T follicular helper cell (primary cell): ENCODE measurements at regions not wholly inside any gene's neighbourhood (a gene's known extent, or its start where the extent isn't known, plus 50 kb on each side); places are given as distances from the start of the nearest gene placed in this dataset.
"Not testable (repeated sequence)": the region's sequence is repeated elsewhere in the genome, so short reads cannot be mapped to it uniquely, and the experiment has no call there.

ENCODE experiments used
- DNase-seq: peaks from one replicate; pipeline ENCODE4 v3.0.0-alpha.2; 2020; ENCODE audit warnings: low read depth

DNA sequence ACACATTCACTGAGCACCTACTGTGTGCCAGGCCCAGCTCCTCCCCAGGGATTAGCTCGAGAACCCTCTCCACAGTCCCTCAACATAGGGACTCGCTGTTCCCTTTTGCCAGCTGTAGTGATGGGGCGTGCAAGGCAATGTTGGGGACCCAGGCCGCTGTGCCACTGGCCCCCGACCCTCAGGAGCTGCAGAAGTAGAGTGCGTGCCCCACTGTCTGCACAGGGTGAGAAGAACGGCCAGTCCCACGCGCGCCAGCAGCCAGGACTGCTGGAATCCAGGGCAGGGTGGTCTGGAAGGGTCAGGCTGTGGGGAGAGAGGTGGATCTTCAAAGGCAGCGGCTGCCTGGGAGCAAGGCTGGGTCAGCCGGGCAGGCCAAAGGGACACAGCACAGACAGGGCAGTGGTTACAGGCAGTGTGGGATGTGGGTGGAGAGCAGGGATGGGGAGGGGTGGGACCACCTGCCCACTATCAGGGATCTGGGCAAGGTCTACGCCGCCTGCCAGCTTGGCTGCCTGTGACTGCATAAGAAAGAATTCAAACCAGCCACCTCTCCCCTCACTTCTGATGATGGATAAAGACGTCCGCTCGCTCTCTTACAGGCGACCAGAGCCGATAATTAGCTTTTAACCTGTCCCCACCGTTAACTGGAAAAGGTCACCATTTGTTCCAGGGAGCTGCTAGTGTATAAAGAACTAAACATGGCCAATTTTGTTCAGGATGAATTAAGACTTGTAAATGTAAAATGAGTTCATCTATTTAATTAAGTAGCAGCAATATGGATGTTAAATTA is 86.7 kb upstream of the GSE1 start:
- DNase-seq: no peak

DNA sequence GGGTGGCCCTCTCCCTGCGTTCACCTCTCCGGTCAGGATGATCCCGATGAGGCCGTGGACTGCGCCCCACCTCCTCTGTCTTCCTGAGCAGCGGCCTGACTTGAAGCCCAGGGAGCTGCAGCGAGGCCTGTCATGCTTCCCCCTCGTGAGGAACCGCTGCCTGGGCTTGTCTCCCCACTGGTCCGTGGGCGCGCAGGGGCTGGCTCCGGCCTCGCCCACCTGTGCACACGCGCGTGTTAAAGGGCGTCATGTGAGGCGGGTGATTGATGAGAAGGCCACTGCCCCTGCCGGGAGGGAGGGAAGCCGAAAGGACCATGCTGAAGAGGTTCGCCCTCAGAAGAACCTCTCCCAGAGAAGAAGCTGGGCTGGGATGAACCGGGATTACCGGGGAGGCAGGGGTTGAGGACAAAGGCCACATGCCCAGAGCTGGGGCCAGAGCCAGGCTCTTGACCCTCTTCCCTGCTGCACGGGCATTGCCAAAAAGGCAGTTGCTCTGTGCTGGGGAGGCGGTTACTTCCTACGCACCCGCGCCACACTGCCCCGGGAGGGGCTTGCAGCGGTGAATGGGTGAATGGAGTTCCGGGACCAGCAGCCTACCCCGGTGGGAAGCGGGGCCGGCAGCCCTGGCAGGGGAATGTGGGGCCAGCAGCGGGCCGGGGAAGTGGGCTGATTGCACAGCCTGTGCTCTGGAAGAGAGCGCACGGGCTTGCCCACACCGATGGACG is 85.9 kb upstream of the GSE1 start:
- DNase-seq: no peak

DNA sequence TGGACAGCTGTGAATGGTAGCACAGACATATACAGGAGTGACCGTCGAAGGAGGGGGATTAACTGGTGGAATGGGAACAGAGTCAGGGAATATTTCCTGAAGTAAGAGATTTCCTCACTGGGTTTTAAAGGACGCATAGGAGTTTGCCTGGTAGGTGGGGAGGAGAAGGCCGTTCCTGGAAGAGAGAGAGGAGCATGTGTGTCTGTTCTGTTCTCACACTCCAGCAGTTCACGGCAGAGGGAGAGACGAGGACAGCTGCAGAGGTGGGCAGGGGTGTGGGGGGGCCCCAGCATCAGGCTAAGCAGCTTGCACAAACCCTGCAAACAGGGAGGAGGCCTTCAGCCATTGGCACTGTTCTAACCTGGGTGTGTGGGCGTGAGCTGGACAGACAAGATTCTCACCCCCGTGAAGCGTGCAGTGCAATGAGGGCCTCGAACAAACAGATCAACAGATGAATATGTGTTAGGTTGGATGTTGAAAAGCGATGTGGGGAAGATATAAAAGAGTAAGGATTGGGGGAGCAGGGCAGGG is 85.3 kb upstream of the GSE1 start:
- DNase-seq: no peak

DNA sequence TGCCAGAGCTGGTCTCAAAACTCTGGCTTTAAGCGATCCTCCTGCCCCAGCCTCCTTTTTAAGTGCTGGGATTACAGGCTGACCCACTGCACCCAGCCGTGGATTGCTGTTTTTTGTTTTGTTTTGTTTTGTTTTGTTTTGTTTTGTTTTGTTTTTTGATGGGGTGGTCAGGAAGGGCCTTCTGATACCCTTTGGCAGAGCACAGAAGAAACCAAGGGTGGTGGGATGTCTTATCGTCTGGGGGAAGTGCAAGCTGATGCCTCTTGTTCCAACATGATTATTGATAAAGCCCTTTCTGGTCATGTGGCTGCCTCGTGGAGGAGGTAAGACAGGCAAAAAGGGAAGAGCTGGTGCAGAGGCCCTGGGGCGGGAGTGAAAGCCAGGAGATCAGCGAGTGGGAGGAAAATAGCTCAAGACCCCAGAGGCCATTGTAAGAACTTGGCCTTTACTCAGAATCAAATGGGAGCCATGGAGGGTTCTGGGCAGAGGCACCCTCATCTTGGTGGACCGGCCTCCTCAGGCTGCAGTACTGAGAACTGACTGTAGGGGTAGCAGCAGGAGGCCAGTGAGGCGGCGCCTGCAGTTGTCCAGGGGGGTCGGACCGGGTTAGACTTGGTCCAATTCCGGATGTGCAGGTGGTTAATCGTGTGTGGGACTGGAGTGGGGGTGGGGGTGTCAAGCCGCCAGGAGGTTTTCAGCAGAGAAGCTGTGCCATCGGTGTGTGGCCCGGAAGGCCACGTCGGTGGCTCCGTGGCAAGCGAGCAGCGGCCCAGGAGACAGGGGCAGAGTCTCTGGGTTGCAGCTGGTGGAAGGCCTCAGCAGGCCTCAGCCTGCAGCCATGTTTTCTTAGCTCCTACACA is 84.4 kb upstream of the GSE1 start:
- no peak for DNase-seq

DNA sequence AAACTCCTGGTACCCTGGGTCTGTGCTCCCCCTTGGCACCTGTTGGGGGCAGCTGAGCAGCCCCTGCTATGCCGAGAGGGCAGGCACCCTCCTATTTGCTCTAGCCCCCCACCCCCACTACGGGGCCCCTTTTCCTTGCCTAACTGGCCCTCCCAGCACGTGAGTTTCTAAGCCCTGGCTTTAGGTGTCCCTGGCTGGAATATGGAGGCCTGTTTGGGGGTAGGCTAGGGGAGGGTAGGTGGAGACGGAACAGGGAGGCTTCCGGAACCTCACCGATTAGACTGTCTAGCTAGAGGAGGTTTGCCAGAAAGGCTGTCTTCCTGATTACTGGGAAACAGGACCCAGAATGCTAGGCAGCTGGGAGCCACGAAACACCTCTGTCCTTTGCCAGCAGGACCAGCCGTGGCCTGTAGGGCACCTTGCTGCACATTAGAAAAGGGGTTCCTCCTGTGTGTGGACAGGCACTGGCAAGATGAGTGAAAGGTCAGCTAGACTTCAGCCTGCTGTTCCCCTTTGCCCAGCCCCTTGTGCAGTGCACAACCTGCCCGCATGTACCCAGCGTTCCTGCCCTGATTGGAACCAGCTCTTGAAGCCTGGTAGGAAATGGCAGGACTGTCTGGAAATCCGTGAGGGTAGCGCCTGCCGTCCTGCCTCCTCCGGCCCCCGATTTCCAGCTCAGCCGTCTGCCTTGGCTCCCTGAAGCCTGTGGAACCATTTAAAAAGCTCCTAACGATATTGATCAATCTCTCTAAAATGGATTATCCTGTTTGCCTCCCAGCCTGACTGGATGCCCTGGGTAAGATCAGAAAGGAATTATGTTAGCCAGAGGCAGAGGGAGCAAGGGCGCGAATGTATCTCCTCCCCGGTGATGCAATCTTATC is 83.4 kb upstream of the GSE1 start:
- DNase-seq: no peak

DNA sequence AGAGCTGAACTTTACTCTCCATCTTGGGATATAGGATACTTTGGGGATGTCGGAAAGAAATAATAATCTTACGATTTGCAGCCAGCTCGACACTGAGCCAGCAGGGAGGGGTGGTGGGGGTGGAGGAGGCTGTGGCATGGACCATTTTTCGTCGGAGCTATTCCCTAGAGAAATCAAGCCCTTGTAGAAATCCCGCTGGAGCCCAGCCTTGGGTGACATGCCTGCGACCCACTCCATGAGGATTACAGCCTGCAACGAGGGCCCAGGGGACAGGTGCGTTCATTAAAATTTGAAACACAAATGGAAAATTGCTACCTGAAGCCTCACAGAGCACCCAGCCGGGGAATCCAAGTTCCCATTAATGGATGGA is 82.8 kb upstream of the GSE1 start:
- no peak for DNase-seq

DNA sequence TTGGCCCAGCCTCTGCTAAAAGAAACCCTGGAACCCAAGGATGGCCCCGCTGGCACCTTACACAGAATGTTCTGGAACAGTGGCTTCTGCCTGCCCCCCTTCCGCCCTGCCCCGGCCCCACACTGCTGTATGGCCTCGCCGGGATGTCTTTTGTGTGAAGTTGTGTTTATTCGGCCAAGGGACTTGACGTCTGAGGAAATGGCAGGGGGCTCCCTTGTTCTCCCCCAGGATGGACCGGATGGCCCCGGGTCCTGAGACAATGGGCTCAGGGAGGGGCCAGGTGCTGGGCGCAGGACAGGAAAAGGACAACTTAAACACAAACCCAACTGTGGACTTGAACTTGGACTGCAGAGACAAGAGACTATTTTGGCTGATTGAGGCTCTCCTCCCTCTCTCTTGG is 81.6 kb upstream of the GSE1 start:
- no peak for DNase-seq

DNA sequence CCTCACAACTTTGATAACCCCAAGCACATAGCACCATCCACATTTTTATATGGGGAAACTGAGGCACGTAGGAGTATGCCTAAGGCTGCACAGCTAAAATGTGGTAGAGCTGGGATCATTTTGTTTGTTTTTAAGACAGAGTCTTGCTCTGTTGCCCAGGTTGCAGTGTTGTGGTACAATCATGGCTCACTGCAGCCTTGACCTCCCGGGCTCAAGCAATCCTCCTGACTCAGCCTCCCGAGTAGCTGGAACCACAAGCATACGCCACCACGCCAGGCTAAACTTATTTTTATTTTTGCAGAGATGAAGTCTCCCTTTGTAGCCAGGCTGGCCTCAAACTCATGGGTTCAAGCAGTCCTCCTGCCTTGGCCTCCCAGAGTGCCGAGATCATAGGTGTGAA is 81.0 kb upstream of the GSE1 start:
- no peak for DNase-seq

DNA sequence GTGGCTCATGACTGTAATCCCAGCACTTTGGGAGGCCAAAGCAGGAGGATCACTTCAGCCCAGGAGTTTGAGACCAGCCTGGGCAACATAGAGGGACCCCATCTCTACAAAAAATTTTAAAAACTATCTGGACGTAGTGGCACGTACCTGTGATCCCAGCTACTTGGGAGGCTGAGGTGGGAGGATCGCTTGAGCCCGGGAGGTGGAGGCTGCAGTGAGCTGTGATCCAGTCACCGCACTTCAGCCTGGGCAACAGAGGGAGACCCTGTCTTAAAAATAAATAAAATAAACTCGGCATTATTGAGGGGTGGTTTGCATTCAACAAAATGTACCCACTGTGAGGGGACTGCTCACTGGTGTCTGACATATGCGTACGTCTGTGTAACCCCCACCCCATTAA is 79.5 kb upstream of the GSE1 start:
- DNase-seq: not testable (repeated sequence)

DNA sequence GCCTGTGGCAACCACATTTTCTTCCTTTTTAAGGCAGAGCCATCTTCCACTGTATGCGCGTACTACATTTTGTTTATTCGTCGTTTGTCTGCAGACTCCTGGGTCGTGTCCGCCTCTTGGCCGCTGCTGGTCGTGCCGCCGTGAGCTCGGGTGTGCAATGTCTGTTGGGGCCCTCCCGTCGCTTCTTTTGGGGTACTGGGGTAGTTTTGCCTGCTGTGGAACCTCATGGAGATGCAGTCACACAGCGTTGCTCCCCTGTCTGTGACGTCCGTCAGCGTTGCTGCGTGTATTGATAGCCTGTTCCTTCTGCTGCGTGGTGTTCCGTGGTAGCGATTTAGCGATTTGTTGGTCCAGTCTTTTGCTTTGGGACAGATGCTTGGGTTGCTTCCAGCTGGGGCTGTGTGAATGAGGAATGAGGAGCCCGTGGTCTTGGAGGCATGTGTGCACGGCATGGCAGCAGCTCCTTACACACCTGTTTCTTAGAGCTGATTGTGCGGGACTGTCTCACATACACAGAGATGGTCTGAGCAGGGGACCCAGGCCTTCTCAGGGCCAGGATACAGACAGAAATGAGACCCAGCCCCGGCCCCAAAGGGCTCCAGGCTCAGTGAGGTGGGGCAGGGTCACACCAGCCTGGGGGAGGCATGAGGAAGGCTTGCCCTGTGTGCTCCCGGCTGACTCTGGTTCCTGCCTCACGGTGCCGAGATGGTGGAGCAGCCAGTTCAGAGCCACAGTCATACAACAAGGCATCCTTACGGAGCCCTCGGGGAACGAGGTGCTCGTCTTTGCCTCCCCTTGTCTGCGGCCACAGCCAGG is 78.4 kb upstream of the GSE1 start:
- no peak for DNase-seq

DNA sequence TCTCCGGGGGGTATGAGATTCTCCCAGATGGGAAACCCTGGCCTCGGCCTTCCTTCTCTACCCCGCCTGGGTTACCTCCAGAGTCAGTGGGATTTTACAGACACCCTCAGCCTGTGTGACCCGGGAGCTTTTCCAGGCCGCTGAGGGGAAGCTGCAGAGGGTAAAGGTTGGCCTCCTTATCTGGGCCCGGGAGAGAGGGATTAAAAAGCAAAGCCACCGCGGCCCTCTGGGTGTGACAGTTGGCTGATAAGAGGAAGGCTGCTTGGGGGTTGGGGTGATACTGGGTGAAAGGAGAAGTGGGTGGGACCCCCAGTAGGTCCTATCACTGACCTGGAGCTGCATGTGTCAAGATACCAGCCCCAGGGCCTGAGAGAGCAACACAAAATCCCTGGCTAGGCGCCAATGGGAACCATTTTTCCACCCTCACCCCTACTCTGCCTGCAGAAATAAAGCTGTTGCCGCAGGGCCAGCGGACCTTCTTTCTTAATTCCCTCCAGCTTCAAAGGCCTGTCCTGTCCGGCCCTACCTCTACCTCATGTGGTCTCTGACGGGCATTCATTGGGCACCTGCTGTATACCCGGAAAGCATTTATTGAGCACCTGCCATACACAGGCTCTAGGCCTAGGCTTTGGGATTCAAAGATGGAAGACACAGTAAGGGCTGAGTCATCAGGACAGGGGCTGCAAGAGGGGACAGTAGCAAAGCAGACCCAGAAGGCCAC is 77.6 kb upstream of the GSE1 start:
- DNase-seq: no peak

DNA sequence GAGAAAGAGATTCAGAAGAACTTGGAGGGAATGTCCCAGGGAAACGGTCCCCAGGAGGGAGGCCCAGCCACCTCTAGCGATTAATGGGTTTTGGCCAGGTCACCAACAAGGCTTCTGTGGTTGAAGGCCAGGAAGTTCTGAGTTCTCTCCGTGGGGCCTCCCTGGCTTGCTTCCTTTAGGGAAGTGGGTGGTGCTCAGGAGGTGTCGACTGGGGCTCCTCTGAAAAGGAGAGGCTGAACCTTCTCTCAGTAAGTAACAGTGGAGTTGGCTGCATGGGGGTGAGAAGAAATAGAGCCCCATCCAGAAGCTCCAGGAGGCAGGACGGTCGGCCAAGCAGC is 77.1 kb upstream of the GSE1 start:
- DNase-seq: no peak

DNA sequence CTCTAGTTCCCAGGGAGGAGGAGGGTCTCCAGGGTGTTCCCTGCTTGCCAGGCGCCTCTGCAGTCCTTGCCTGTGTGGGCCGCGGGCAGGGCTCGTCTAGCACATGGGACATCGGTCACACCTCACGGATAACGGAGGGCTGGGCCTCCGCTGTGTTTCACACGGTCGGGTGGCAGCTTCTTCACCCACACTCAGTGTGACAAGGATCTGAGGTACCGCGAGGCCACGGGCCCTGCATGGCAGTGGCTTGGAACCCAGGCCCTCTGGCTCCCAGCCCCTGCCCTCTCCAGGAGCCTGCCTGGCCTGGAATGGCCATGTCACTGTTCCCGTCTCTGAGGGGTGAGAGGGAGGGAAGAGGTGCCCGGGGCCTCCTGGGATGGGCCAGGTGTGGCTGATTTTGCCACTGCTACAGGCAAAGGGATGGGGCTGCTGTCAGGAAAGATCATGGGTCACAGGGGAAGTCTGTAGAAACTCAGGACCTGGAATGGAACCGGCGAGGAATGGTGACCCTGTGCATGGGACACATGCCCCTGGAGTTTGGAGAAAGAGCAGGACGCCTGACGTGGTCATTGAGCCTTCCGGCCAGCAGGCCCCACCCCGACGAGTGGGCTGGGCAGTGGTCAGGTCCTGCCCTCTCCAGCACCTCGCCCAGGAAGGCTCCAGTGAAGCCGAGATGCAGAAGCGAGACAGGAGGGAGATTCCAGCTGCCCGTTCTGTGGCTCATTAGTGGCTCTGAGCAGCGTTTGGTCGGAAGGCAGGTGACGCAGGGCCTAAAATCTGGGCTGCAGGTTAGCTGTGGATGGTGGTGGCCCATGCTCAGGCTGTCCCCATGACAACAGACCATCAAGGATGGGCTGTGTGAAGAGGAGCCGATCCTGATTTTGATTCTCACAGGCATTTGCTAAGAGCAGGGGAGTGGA is 76.5 kb upstream of the GSE1 start:
- no peak for DNase-seq

DNA sequence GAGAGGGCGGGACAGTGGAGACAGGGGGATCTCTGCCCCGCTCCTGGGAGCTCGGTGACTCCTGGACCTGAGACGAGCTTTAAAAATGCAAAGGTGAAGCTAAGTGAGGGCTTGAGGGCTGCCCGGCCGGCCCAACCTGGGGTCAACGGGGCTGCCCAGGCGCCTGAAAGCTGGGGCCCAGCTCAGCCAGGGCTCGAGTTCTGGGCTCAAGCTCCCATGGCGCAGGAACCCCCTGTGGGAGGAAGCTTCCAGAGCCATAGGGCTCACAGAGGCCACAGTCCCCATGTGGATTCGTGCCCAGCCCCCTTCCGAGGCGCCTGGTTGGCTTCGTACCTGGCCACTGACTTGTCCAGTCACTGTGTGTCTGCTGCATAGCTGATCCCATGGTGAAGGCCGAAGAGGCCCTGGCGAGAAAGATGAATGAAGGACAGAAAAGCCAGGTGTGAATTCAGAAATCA is 75.8 kb upstream of the GSE1 start:
- DNase-seq: no peak

DNA sequence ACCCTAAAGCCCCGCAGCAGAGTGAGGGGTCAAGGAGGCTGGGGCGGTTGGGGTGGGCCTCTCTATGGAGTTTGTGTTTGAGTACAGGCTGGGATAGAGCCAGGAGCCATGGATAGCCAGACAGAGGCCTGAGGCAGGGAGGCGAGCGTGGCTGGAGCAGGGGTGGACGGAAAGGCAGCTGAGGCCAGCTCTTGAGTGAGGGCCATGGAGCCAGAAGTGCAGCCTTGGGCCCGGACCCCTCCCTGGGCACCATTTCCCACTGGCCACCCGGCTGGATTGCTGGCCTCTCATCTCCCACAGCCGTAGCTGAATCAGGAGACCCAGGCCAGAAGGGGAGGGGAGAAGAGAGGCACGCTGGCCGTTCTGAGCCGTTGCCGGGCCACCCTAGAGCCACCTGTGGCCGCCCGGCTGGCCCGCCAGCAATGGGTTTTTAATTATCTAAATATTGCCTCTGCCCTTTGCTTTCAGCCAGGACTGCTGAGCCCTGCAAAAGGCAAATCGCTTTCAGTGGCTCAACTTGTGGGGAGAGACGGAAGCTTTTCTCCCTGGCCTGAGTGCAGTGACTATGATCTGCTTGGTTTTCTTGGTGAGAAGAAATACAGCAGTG is 75.2 kb upstream of the GSE1 start:
- no peak for DNase-seq

DNA sequence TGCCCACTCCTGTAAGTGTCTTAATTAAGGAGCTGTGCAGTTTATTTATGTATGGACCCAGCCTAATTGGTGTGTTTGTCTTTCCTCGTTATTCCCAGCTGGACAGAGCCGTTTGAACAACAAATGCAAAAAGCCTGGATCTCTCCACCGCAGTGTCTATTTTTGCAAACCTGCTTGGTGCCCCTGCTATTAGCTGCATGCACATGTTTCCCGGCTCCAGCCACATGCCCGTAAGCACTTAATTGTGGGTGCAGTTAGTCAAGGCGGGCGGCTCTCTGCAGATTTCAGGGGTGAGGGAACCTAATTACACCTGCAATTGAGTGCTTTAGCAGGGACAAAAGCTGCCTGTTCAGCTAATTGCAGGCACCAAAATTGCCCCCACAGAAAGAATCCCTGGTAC is 74.0 kb upstream of the GSE1 start:
- no peak for DNase-seq

DNA sequence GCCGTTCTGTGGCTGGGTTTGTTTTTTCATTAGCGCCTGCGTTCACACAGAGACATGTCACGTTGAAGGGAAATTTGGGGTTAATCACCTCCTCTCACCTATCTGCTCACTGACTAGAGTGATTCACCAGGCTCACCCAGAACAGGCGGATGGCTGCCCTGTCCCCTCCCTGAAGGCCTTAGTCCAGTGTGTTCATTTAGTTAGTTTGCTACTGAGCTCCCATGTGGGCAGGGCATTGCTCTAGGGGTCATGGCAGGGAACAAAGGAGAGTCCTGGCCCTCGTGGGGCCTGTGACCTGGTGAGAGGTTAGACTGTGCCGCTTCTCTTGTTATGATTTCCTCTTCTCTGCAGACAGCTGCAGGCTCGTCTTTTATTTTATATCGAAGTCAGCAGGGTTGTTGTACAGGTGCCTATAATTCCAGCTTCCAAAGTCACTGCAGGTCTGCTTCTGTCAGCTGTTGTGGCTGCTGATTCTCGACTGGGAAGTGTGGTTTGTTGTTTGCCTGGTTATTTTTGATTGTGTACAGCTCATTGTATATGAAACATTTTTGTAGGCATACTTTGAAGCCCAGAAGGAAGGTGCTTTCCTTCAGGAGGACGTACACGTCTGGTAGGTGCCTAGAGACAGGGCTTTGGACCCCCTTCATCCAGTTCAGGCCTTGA is 73.4 kb upstream of the GSE1 start:
- no peak for DNase-seq

DNA sequence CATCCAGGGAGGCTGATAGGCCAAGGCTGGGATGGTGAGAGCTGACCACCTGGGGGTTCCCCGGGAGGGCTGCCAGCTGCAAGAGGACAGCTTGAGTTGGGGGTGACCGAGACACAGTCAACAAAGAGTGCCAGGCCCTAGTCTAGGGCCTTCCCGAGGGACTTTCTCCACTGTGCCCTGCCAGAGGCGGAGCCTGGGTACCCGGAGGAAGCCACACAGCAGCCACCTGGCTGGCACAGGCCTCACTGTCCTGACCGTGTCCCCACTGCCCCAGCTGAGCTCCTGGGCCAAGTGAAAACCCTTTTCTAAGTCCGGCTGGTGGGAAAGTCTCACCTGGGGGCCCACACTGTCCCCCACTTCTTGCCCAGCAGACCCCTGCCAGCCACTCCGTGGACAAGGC is 71.9 kb upstream of the GSE1 start:
- DNase-seq: no peak
